ENCODE measurements at regions not wholly inside any gene's neighbourhood (a gene's known extent, or its start where the extent isn't known, plus 50 kb on each side); places are given as distances from the start of the nearest gene placed in this dataset.
A peak's percentile ranks its signal among the peaks of the same experiment; 100 is the strongest.

DNA sequence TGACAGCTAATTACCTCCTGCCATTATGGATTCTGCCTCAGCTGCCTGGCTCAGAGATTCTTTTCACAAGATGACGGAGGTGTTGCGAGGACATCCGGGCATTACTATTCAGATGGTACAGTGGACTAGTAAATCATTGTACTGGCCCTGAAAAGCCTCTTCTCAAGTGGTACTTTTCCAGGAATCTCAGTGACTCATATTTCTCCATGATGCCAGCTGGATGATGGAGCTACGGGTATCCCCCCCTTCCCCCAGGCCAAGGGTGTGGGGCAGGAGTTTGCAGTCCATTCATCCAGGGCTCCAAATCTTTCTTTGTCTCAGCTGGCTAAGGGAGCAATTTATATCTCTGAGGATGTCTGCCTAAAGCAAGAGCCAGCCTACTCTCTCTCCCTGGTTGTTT, 107.7 kb upstream of the GPR139 start:
- Histone ChIP-seq H3K9me3 (ENCODE audit: insufficient read depth, low read length) (no peaks in the 10 kb centered on the region), H2AFZ (ENCODE audit: low read depth, low read length) (no peak overlapping the region), H3K4me2 (ENCODE audit: low read length) (no peak overlapping the region), H3K27ac (ENCODE audit: low read length) (no peak overlapping the region), H3K4me1 (ENCODE audit: low read length) (no peaks in the 10 kb centered on the region), H3K27me3 (ENCODE audit: low read depth, low read length) (peaks cover 3% of the 10 kb centered on the region; the same call in 1 of the 2 replicates), H3K79me2 (ENCODE audit: low read length) (no peaks in the 10 kb centered on the region), H3K9ac (ENCODE audit: low read length) (no peak overlapping the region), H3K4me3 (ENCODE audit: low read length) (no peak overlapping the region), H4K20me1 (ENCODE audit: insufficient read depth, low read length) (no peaks in the 10 kb centered on the region), H3K36me3 (replicated peaks; ENCODE audit: low read depth, low read length) (no peaks in the 10 kb centered on the region)
- TF ChIP-seq EZH2phosphoT487 (IDR thresholded peaks at IDR 0.05; ENCODE audit: low read depth), result no peak
- TF ChIP-seq CTCF (IDR thresholded peaks at IDR 0.05; ENCODE audit: low read depth, low read length), result no peak

DNA sequence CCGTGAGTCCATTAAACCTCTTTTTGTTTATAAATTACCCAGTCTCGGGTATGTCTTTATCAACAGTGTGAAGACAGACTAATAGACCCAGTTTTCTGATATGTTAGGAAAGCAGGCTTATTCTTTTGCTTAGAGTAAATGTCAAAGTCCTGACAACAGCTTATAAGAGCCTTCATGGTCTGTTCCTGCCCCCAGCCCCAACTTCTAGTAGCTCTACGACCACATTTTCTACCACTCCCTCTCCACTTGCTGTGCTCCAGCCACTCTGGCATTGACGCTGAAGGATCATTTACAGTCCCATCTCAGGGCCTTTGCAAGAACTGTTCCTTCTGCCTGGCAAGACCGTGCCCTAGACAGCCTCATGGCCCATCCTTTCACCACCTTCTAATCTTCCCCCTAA, 104.6 kb upstream of the GPR139 start:
- peaks cover 8% of the 10 kb centered on the region for H3K4me1 ChIP-seq (ENCODE audit: low read length)
- H3K36me3 ChIP-seq (replicated peaks; ENCODE audit: low read depth, low read length), result no peaks in the 10 kb centered on the region
- H2AFZ ChIP-seq (ENCODE audit: low read depth, low read length), result no peak overlapping the region
- TF ChIP-seq EZH2phosphoT487 (IDR thresholded peaks at IDR 0.05; ENCODE audit: low read depth) (no peak), CTCF (IDR thresholded peaks at IDR 0.05; ENCODE audit: low read depth, low read length) (no peak)
- H3K9ac ChIP-seq (ENCODE audit: low read length), result no peak overlapping the region
- no peaks in the 10 kb centered on the region for H3K9me3 ChIP-seq (ENCODE audit: insufficient read depth, low read length)
- H3K79me2 ChIP-seq (ENCODE audit: low read length), result no peaks in the 10 kb centered on the region
- no peak overlapping the region for H3K4me2 ChIP-seq (ENCODE audit: low read length)
- no peaks in the 10 kb centered on the region for H4K20me1 ChIP-seq (ENCODE audit: insufficient read depth, low read length)
- H3K27ac ChIP-seq (ENCODE audit: low read length), result no peak overlapping the region
- no peak overlapping the region for H3K4me3 ChIP-seq (ENCODE audit: low read length)
- H3K27me3 ChIP-seq (ENCODE audit: low read depth, low read length), result peaks cover 3% of the 10 kb centered on the region; the same call in 1 of the 2 replicates

DNA sequence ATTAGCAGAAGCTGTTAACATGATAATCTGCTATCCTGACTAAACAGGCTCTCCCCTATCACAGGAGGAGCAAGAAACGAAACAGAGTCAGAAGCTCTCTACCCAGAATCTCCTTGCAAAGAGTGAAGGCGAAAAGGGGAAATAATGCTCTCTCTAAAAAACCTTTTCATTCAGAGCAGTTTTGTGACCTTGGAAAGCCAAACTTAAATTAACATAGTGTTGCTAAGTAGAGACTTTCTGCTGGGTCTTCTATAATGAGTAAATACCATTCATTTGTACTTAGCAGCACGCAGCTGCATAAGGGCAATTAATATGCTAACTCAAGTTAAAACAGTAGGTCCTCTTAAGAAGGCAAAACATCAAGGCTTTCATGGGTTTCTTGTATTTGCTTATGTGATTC, 101.7 kb upstream of the GPR139 start:
- Histone ChIP-seq H3K27me3 (ENCODE audit: low read depth, low read length) (no peaks in the 10 kb centered on the region), H3K27ac (ENCODE audit: low read length) (peak overlapping the region; percentile 30; the same call in 1 of the 2 replicates)

GRCh38 chr16:20167323-20167722, 93.6 kb upstream of the GPR139 start:
- H3K36me3 ChIP-seq (replicated peaks; ENCODE audit: low read depth, low read length), result no peaks in the 10 kb centered on the region
- peaks cover 23% of the 10 kb centered on the region for H3K4me1 ChIP-seq (ENCODE audit: low read length)
- no peak overlapping the region for H3K27ac ChIP-seq (ENCODE audit: low read length)
- no peak overlapping the region for H3K9ac ChIP-seq (ENCODE audit: low read length)
- no peaks in the 10 kb centered on the region for H4K20me1 ChIP-seq (ENCODE audit: insufficient read depth, low read length)
- no peaks in the 10 kb centered on the region for H3K9me3 ChIP-seq (ENCODE audit: insufficient read depth, low read length)
- H2AFZ ChIP-seq (ENCODE audit: low read depth, low read length), result no peak overlapping the region
- no peaks in the 10 kb centered on the region for H3K79me2 ChIP-seq (ENCODE audit: low read length)
- H3K4me3 ChIP-seq (ENCODE audit: low read length), result no peak overlapping the region
- peaks cover 54% of the 10 kb centered on the region for H3K27me3 ChIP-seq (ENCODE audit: low read depth, low read length)
- peak overlapping the region; percentile 62 for H3K4me2 ChIP-seq (ENCODE audit: low read length)
- TF ChIP-seq EZH2phosphoT487 (IDR thresholded peaks at IDR 0.05; ENCODE audit: low read depth) (no peak), CTCF (IDR thresholded peaks at IDR 0.05; ENCODE audit: low read depth, low read length) (no peak)

More for the DNA sequence above, 101.7 kb upstream of the GPR139 start:
- Histone ChIP-seq H3K4me2 (ENCODE audit: low read length) (peak overlapping the region; percentile 54), H3K9ac (ENCODE audit: low read length) (no peak overlapping the region), H3K4me1 (ENCODE audit: low read length) (peaks cover 8% of the 10 kb centered on the region), H4K20me1 (ENCODE audit: insufficient read depth, low read length) (no peaks in the 10 kb centered on the region), H3K4me3 (ENCODE audit: low read length) (no peak overlapping the region), H2AFZ (ENCODE audit: low read depth, low read length) (no peak overlapping the region), H3K9me3 (ENCODE audit: insufficient read depth, low read length) (no peaks in the 10 kb centered on the region), H3K36me3 (replicated peaks; ENCODE audit: low read depth, low read length) (no peaks in the 10 kb centered on the region), H3K79me2 (ENCODE audit: low read length) (no peaks in the 10 kb centered on the region)
- TF ChIP-seq CTCF (IDR thresholded peaks at IDR 0.05; ENCODE audit: low read depth, low read length) (no peak), EZH2phosphoT487 (IDR thresholded peaks at IDR 0.05; ENCODE audit: low read depth) (no peak)

All from OCI-LY3 (cell line).